HG03196 (cell line): ENCODE measurements at regions not wholly inside any gene's neighbourhood (a gene's known extent, or its start where the extent isn't known, plus 50 kb on each side); places are given as distances from the start of the nearest gene placed in this dataset.
"Not testable (repeated sequence)": the region's sequence is repeated elsewhere in the genome, so short reads cannot be mapped to it uniquely, and the experiment has no call there.

Experiments used
- ATAC-seq: cut with Tn5 transposase; IDR thresholded peaks from one replicate; pipeline ENCODE4 v1.9.1; 2021; ENCODE audit not compliant: unreplicated experiment

- ATAC-seq, result no peak
Measured at GRCh38 chr9:6105738-6106137, 90.3 kb upstream of the RANBP6 start.

- not testable (repeated sequence) for ATAC-seq
Measured at GRCh38 chr9:6104406-6104805, 89.0 kb upstream of the RANBP6 start.

- not testable (repeated sequence) for ATAC-seq
Measured at GRCh38 chr9:6103911-6104310, 88.5 kb upstream of the RANBP6 start.

- not testable (repeated sequence) for ATAC-seq
Measured at GRCh38 chr9:6102336-6102987, 87.0 kb upstream of the RANBP6 start.

- ATAC-seq, result not testable (repeated sequence)
Measured at GRCh38 chr9:6101725-6102124, 86.3 kb upstream of the RANBP6 start.

- not testable (repeated sequence) for ATAC-seq
Measured at GRCh38 chr9:6099346-6099745, 83.9 kb upstream of the RANBP6 start.

- no peak for ATAC-seq
Measured at GRCh38 chr9:6098431-6098830, 83.0 kb upstream of the RANBP6 start.

- no peak for ATAC-seq
Measured at GRCh38 chr9:6096821-6097220, 81.4 kb upstream of the RANBP6 start.

GRCh38 chr9:6090277-6091210 lies 75.1 kb upstream of the RANBP6 start:
- ATAC-seq, result no peak

GRCh38 chr9:6089300-6089699 lies 73.9 kb upstream of the RANBP6 start:
- ATAC-seq, result no peak

GRCh38 chr9:6086006-6086655 lies 70.7 kb upstream of the RANBP6 start:
- ATAC-seq, result no peak

- peak; percentile 83 for ATAC-seq
Measured at GRCh38 chr9:6080154-6080716, 64.8 kb upstream of the RANBP6 start.

GRCh38 chr9:6079386-6079785 lies 64.0 kb upstream of the RANBP6 start:
- no peak for ATAC-seq

GRCh38 chr9:6078382-6079105 lies 63.1 kb upstream of the RANBP6 start:
- no peak for ATAC-seq

- ATAC-seq, result no peak
Measured at GRCh38 chr9:6076851-6077250, 61.4 kb upstream of the RANBP6 start.

- no peak for ATAC-seq
Measured at GRCh38 chr9:6073731-6074130, 58.3 kb upstream of the RANBP6 start.

GRCh38 chr9:6072865-6073264 lies 57.4 kb upstream of the RANBP6 start:
- ATAC-seq, result no peak

GRCh38 chr9:6072453-6072852 lies 57.0 kb upstream of the RANBP6 start:
- ATAC-seq, result no peak

GRCh38 chr9:6068983-6069382 lies 53.6 kb upstream of the RANBP6 start:
- ATAC-seq, result peak; percentile 94

- ATAC-seq, result no peak
Measured at GRCh38 chr9:6067426-6067825, 52.0 kb upstream of the RANBP6 start.
